Suprapubic skin (tissue), 4 donors: ENCODE measurements at regions not wholly inside any gene's neighbourhood (a gene's known extent, or its start where the extent isn't known, plus 50 kb on each side); places are given as distances from the start of the nearest gene placed in this dataset.

Source experiments
- CTCF ChIP-seq, 2 donors: fragments of 200-600 bp in 1 of 2; fragments of 450-650 bp in 1 of 2; sonication (generic) in 1 of 2; IDR thresholded peaks; one replicate each; pipeline ENCODE4 v1.5.1; 2016 to 2019; ENCODE audit warnings: antibody characterized with exemption in 2 of 2, mild to moderate bottlenecking in 1 of 2, moderate library complexity in 1 of 2
- EP300 ChIP-seq: sonication (generic); formaldehyde crosslinking; IDR thresholded peaks from one replicate; pipeline ENCODE4 v1.6.1; 2017; ENCODE audit warnings: antibody characterized with exemption
- POLR2A ChIP-seq, 2 donors: fragments of 450-650 bp; IDR thresholded peaks; one replicate each; pipeline ENCODE4 v1.6.1; 2017; ENCODE audit warnings: antibody characterized with exemption in 2 of 2, mild to moderate bottlenecking in 2 of 2, moderate library complexity in 2 of 2
- POLR2AphosphoS5 ChIP-seq, 3 donors: sonication (generic); formaldehyde crosslinking; IDR thresholded peaks; one replicate each; pipeline ENCODE4 v1.6.1; 2017; ENCODE audit warnings: antibody characterized with exemption in 3 of 3

- TF ChIP-seq CTCF (IDR thresholded peaks at IDR 0.05) (no peak), POLR2AphosphoS5 (IDR thresholded peaks at IDR 0.05) (no peak), POLR2A (IDR thresholded peaks at IDR 0.05) (no peak), EP300 (no peak)
Observed at GRCh38 chr16:27628241-27628942, 78.4 kb downstream of the KATNIP start.
